ENCODE measurements at regions not wholly inside any gene's neighbourhood (a gene's known extent, or its start where the extent isn't known, plus 50 kb on each side); places are given as distances from the start of the nearest gene placed in this dataset.

DNA sequence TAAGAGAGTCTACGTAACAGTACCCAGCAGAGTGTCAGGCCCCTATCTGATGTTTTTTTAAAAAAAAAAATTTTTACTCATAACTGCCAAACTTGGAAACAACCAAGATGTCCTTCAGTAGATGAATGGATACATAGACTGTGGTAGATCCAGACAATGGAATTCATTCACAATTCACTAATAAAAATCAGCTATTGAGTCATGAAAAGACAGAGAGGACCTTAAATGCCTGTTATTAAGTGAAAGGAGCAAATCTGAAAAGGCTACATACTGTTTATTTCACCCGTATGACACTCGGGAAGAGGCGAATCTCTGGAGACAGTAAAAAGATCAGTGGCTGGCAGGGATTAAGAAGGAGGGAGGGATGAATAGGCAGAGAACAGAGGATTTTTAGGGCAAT lies 541.4 kb upstream of the TENM4 start:
- TF ChIP-seq, protein P1, sequence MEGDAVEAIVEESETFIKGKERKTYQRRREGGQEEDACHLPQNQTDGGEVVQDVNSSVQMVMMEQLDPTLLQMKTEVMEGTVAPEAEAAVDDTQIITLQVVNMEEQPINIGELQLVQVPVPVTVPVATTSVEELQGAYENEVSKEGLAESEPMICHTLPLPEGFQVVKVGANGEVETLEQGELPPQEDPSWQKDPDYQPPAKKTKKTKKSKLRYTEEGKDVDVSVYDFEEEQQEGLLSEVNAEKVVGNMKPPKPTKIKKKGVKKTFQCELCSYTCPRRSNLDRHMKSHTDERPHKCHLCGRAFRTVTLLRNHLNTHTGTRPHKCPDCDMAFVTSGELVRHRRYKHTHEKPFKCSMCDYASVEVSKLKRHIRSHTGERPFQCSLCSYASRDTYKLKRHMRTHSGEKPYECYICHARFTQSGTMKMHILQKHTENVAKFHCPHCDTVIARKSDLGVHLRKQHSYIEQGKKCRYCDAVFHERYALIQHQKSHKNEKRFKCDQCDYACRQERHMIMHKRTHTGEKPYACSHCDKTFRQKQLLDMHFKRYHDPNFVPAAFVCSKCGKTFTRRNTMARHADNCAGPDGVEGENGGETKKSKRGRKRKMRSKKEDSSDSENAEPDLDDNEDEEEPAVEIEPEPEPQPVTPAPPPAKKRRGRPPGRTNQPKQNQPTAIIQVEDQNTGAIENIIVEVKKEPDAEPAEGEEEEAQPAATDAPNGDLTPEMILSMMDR (conservative IDR thresholded peaks at IDR 0.05; ENCODE audit: low read depth, low read length): no peak
- TF ChIP-seq POLR2A (IDR thresholded peaks at IDR 0.05; ENCODE audit: low read depth, low read length) (no peak), MXI1 (IDR thresholded peaks at IDR 0.05; ENCODE audit: borderline replicate concordance, low read depth, low read length) (no peak)
